ENCODE measurements at regions not wholly inside any gene's neighbourhood (a gene's known extent, or its start where the extent isn't known, plus 50 kb on each side); places are given as distances from the start of the nearest gene placed in this dataset.

GRCh38 chr9:84125046-84125445 lies 144.4 kb downstream of the RMI1 start:
- no peak for DNase-seq (ENCODE audit: low read depth)

GRCh38 chr9:84129529-84129928 lies 148.9 kb downstream of the RMI1 start:
- no peak for DNase-seq (ENCODE audit: low read depth)

- peak; percentile 91 for DNase-seq (ENCODE audit: low read depth)
These were observed 155.7 kb downstream of the RMI1 start for GRCh38 chr9:84136119-84136868.

- DNase-seq (ENCODE audit: low read depth) = peak; percentile 88
These were observed 157.4 kb downstream of the RMI1 start for GRCh38 chr9:84137968-84138367.

- peak; percentile 60 for DNase-seq (ENCODE audit: low read depth)
These were observed 157.9 kb downstream of the RMI1 start for GRCh38 chr9:84138541-84138940.

GRCh38 chr9:84139296-84140070 lies 158.9 kb downstream of the RMI1 start:
- peak; percentile 84 for DNase-seq (ENCODE audit: low read depth)

- DNase-seq (ENCODE audit: low read depth) = no peak
These were observed 160.0 kb downstream of the RMI1 start for GRCh38 chr9:84140535-84141101.

GRCh38 chr9:84141741-84142370 lies 161.3 kb downstream of the RMI1 start:
- no peak for DNase-seq (ENCODE audit: low read depth)

- no peak for DNase-seq (ENCODE audit: low read depth)
These were observed 164.4 kb downstream of the RMI1 start for GRCh38 chr9:84145031-84145430.

GRCh38 chr9:84145780-84146179 lies 165.2 kb downstream of the RMI1 start:
- DNase-seq (ENCODE audit: low read depth) = no peak

GRCh38 chr9:84146893-84147710 lies 166.5 kb downstream of the RMI1 start:
- no peak for DNase-seq (ENCODE audit: low read depth)

GRCh38 chr9:84151236-84151635 lies 170.6 kb downstream of the RMI1 start:
- no peak for DNase-seq (ENCODE audit: low read depth)

GRCh38 chr9:84151640-84152039 lies 171.0 kb downstream of the RMI1 start:
- no peak for DNase-seq (ENCODE audit: low read depth)

- no peak for DNase-seq (ENCODE audit: low read depth)
These were observed 171.6 kb downstream of the RMI1 start for GRCh38 chr9:84152204-84152603.

- DNase-seq (ENCODE audit: low read depth) = peak; percentile 88
These were observed 173.3 kb downstream of the RMI1 start for GRCh38 chr9:84153885-84154284.

- peak; percentile 93 for DNase-seq (ENCODE audit: low read depth)
These were observed 173.7 kb downstream of the RMI1 start for GRCh38 chr9:84154320-84154719.

- no peak for DNase-seq (ENCODE audit: low read depth)
These were observed 177.4 kb downstream of the SLC28A3 start for GRCh38 chr9:84163052-84163650.

GRCh38 chr9:84166891-84167290 lies 173.7 kb downstream of the SLC28A3 start:
- DNase-seq (ENCODE audit: low read depth) = no peak

GRCh38 chr9:84169240-84169639 lies 171.3 kb downstream of the SLC28A3 start:
- peak; percentile 70 for DNase-seq (ENCODE audit: low read depth)

- DNase-seq (ENCODE audit: low read depth) = peak; percentile 94
These were observed 169.9 kb downstream of the SLC28A3 start for GRCh38 chr9:84170521-84171141.

- DNase-seq (ENCODE audit: low read depth) = no peak
These were observed 166.6 kb downstream of the SLC28A3 start for GRCh38 chr9:84173961-84174360.

Data from renal cortical epithelial cell (primary cell).